GM13976 (cell line): ENCODE measurements at regions not wholly inside any gene's neighbourhood (a gene's known extent, or its start where the extent isn't known, plus 50 kb on each side); places are given as distances from the start of the nearest gene placed in this dataset.

Experiments
- DNase-seq: peaks from one replicate; pipeline ENCODE4 v3.0.0; 2012; ENCODE audit warnings: low spot score
- in situ Hi-C: fragments of 300-500 bp; cut with MboI; formaldehyde crosslinking; loops from one replicate; pipeline ENCODE4 v1.12.0; 2022; ENCODE audit warnings: low sequenced_read_pairs, mixed read lengths, inconsistent platforms; ENCODE audit not compliant: unreplicated experiment
- TF ChIP-seq, protein P1 (sequence below): IDR thresholded peaks from 2 replicates; pipeline ENCODE4 v1.5.1; 2012; ENCODE audit warnings: borderline replicate concordance, mild to moderate bottlenecking; ENCODE audit not compliant: insufficient read depth; ENCODE audit errors: extremely low read depth, missing control alignments, control extremely low read depth

DNA sequence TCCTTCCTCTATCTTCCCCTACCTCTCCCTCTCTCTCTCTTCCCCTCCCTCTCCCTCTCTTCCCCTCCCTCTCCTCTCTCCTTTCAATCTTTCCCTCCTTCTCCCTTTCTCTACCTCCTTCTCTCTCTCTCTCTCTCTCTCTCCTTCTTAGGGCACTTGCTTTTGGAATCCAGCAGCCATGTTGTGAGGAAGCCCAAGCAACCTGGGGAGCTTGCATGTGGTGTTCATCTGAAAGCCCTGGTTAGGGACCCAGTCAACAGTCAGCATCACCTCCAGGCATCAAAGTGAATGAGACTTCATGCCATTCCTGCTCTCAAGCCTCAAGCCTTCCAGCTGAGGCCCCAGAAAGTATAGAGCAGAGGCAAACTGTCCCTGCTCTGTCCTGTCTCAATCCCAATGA is 65.6 kb upstream of the SHISAL1 start:
- in situ Hi-C loops, result loop anchor here (25.0 kb wide), 1 partner anchor 391 kb away; no protein-coding TSS in a partner anchor
- TF ChIP-seq, protein P1, sequence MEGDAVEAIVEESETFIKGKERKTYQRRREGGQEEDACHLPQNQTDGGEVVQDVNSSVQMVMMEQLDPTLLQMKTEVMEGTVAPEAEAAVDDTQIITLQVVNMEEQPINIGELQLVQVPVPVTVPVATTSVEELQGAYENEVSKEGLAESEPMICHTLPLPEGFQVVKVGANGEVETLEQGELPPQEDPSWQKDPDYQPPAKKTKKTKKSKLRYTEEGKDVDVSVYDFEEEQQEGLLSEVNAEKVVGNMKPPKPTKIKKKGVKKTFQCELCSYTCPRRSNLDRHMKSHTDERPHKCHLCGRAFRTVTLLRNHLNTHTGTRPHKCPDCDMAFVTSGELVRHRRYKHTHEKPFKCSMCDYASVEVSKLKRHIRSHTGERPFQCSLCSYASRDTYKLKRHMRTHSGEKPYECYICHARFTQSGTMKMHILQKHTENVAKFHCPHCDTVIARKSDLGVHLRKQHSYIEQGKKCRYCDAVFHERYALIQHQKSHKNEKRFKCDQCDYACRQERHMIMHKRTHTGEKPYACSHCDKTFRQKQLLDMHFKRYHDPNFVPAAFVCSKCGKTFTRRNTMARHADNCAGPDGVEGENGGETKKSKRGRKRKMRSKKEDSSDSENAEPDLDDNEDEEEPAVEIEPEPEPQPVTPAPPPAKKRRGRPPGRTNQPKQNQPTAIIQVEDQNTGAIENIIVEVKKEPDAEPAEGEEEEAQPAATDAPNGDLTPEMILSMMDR, result no peak

DNA sequence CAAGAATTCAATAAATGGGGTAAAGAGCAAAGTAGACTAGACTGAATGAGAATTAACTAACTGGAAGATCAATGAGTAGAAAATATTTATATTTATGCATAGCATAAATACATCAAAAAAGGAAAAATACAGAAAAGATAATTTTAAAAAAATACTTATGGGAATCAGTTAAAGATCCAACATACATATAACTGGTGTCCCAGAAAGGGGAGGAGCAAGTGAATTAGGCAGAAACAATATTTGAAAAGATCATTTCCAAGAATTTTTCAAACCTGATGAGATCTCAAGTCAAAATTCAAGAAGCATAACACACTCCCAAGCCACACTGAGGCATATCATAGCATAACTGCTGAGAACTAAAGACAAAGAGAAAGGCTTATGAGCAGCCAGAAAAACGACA is 62.7 kb upstream of the SHISAL1 start:
- TF ChIP-seq, protein P1, result no peak
- DNase-seq, result no peak
- in situ Hi-C loops, result loop anchor here (25.0 kb wide), 1 partner anchor 388 kb away; no protein-coding TSS in a partner anchor

More for the DNA sequence above, 65.6 kb upstream of the SHISAL1 start:
- DNase-seq, result no peak

DNA sequence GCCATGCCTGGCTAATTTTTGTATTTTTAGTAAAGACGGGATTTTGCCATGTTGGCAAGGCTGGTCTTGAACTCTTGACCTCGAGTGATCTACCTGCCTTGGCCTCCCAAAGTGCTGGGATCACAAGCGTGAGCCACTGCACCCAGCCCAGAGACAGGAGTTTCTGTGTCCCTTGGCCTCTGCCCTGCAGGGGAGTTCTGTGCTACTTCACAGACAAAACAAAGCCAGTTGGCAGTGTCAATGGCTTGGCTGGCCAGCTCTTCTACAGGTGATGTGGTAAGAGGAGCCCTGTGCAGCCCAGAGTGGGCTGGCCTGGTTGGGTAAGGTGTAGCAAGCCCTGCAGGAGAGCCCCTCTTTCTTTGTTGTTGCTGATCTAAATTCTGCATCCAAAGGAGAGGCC is 60.5 kb upstream of the SHISAL1 start:
- TF ChIP-seq, protein P1, result no peak
- no peak for DNase-seq

DNA sequence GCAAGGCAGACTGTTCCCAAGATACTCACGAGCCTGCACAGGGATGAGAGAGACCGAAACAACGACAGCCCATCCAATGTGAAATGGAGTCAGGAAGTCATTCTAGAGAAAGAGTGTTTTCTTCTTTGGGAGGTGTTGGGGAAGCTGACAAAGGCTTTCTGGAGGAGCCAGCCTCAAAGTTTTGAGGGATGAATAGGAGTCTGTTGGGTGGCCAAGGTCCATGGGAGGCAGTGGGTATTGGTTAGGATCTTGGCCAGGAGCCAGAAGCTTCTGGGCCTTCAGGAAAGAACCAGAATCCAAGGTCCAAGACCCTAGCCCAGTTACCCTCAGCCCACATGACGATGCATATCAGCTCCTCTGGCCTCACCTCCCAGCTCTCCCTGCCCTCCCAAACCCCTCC is 59.9 kb upstream of the SHISAL1 start:
- TF ChIP-seq, protein P1, result no peak
- in situ Hi-C loops, result no loop called here
- no peak for DNase-seq

More for the DNA sequence above, 60.5 kb upstream of the SHISAL1 start:
- in situ Hi-C loops, result no loop called here

DNA sequence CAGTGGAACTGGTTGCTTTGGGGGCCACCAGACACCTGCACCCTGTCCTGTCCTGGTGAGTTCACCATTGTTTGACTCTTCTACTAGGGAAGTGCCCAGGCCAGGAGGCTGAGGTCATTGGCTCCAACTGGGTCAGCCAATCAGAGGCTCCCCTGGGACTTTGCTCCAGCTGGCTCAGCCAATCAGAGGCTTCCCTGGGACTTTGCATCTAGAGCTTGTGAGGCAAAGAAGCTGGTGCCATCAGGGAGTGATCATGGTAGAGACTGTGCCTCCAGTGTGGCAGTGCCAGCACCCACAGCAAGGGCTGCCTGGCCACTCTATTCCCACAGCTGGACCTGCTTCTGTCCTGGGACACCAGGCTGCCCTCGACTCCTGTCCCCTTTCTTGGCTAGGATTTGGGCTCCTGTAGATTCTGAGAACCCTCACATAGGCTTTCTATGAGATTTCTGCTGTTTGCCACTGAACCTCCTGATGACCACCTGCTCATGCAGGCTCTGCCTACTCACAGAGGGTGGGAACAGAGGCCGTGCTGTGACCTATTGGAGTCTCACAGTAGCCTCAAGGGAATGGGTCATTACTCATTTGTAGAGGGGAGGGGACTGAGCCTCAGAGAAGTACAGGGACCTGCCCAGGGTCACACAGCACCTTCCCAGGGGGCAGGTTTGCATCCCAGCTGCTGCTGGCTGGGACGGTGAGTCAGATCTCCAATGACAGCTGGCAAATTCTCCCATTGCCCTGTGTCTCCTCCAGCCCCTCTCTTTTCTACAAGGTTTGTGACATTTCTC is 59.2 kb upstream of the SHISAL1 start:
- no peak for DNase-seq
- TF ChIP-seq, protein P1, result no peak
- in situ Hi-C loops, result no loop called here

DNA sequence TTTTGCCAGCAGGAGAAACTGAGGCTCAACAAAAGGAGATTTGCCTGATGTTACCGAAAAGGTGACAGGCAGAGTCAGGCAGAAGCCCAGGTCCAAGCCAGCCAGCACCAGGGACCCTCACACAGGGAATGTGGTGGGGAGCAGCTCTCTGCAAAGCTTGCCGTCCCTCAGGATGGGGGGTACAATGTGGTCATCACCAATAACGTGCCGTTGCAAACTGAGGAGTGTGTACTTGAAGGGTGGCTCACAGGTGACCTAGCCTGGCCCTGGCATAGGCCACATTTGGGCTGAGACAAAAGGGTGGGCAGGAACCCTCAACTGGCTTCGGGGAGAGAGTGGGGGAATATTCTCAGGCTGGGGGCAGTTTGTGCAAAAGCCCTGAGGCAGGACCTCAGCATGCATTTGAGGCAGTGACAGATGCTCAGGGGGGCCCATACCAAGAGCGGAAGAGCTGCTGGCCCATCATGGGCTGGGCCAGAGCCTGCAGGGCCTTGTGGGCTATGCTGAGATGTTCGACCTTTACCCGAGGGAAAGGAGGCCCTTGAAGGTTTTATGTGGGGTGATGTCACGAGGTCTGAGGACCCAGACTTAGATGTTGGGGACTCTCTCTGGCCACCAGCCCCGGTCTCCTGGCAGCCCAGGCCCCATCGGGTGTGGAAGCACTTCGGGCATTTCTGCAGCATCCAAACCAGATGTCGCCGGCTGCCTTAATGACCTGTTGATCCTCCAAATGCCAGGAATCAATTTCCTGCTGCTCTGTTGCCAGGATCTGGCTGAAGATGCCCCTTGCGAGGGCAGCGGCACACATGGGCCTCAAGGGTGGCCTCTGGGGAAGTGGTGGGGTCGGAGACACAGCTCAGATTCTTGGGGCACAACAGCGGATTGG is 57.4 kb upstream of the SHISAL1 start:
- in situ Hi-C loops, result no loop called here
- DNase-seq, result no peak
- TF ChIP-seq, protein P1, result no peak
